B cell (primary cell): ENCODE measurements at regions not wholly inside any gene's neighbourhood (a gene's known extent, or its start where the extent isn't known, plus 50 kb on each side); places are given as distances from the start of the nearest gene placed in this dataset.

ENCODE experiments used
- ATAC-seq: fragments of 200-7000 bp; cut with Tn5 transposase; one replicate; pipeline ENCODE4 v1.10.0; 2021; ENCODE audit warnings: low read depth, mild to moderate bottlenecking, moderate number of reproducible peaks, moderate library complexity
- CTCF ChIA-PET: fragments of 350-600 bp; sonication (Branson Sonifier 250); formaldehyde crosslinking; loops from one replicate; lab custom pipeline; 2021; ENCODE audit warnings: antibody characterized with exemption, inconsistent platforms; lab: Charles Lee
- POLR2A ChIA-PET: fragments of 350-600 bp; sonication (Branson Sonifier 250); formaldehyde crosslinking; loops from one replicate; lab custom pipeline; 2021; ENCODE audit warnings: antibody characterized with exemption; lab: Charles Lee
- DNase-seq: peaks from one replicate; pipeline ENCODE4 v3.0.0; 2013
- H2AFZ ChIP-seq: 2 replicates; pipeline ENCODE4 v1.6.1; 2012; ENCODE audit warnings: mild to moderate bottlenecking, low read depth, low read length; ENCODE audit not compliant: insufficient read depth, poor library complexity, severe bottlenecking
- H3K27ac ChIP-seq, 2 donors: 1 replicate in 1 of 2; 2 replicates in 1 of 2; pipeline ENCODE4 v1.5.1; 2012 to 2013; ENCODE audit warnings: low read length in 2 of 2, mild to moderate bottlenecking in 2 of 2, moderate library complexity in 1 of 2
- H3K27me3 ChIP-seq, 4 experiments: fragments of 200-600 bp in 1 of 4; sonication (generic) in 1 of 4; replicated peaks in 1 of 4; 1 replicate in 2 of 4; 2 replicates in 2 of 4; pipeline versions ENCODE4 v1.6.1 to v1.7.0; 2013 to 2016; ENCODE audit warnings: low read length in 3 of 4, mild to moderate bottlenecking in 2 of 4, mixed read lengths in 1 of 4, moderate library complexity in 1 of 4; ENCODE audit not compliant: insufficient read depth in 4 of 4, control insufficient read depth in 3 of 4; ENCODE audit errors: control extremely low read depth in 1 of 4
- H3K36me3 ChIP-seq, 2 experiments: replicated peaks in 1 of 2; 1 replicate in 1 of 2; 2 replicates in 1 of 2; pipeline versions ENCODE4 v1.6.1 to v1.7.1; 2013; ENCODE audit warnings: low read length in 1 of 2; ENCODE audit not compliant: insufficient read depth in 2 of 2, control insufficient read depth in 1 of 2; ENCODE audit errors: control extremely low read depth in 1 of 2, extremely low read depth in 1 of 2
- H3K4me1 ChIP-seq, 2 donors: fragments of 200-600 bp in 1 of 2; sonication (generic) in 1 of 2; 1 replicate in 1 of 2; 2 replicates in 1 of 2; pipeline versions ENCODE4 v1.5.1 to v1.6.1; 2013 to 2017; ENCODE audit warnings: low read length in 2 of 2; ENCODE audit not compliant: control insufficient read depth in 2 of 2, insufficient read depth in 2 of 2
- H3K4me2 ChIP-seq: replicated peaks from 2 replicates; pipeline ENCODE3; 2012; ENCODE audit warnings: mild to moderate bottlenecking, low read depth, low read length; ENCODE audit not compliant: poor library complexity, severe bottlenecking
- H3K4me3 ChIP-seq, 5 experiments: fragments of 200-600 bp in 1 of 5; sonication (generic) in 1 of 5; 1 replicate in 3 of 5; 2 replicates in 2 of 5; pipeline versions ENCODE4 v1.5.1 to v1.7.0; 2011 to 2016; ENCODE audit warnings: low read length in 4 of 5, mild to moderate bottlenecking in 4 of 5, low read depth in 2 of 5, control low read depth in 1 of 5, moderate library complexity in 1 of 5; ENCODE audit not compliant: insufficient read depth in 1 of 5; ENCODE audit errors: control extremely low read depth in 1 of 5, extremely low read depth in 1 of 5
- H3K79me2 ChIP-seq: fragments of 200-600 bp; sonication (generic); one replicate; pipeline ENCODE4 v1.6.0; 2016; ENCODE audit warnings: low read length; ENCODE audit not compliant: control insufficient read depth, insufficient read depth
- H3K9ac ChIP-seq: fragments of 200-600 bp; sonication (generic); 2 replicates; pipeline ENCODE4 v1.6.1; 2017; ENCODE audit warnings: mild to moderate bottlenecking, low read length, moderate library complexity
- H3K9me3 ChIP-seq, 3 donors: one replicate each; pipeline versions ENCODE4 v1.6.1 to v1.7.1; 2013; ENCODE audit warnings: low read length in 2 of 3; ENCODE audit not compliant: control insufficient read depth in 2 of 3, insufficient read depth in 1 of 3; ENCODE audit errors: control extremely low read depth in 1 of 3
- H4K20me1 ChIP-seq: 2 replicates; pipeline ENCODE4 v1.6.0; 2012; ENCODE audit warnings: mild to moderate bottlenecking, low read length; ENCODE audit not compliant: insufficient read depth, control insufficient read depth, poor library complexity, severe bottlenecking
- H3K27ac Mint-ChIP-seq: one replicate; pipeline ENCODE4 v1.8.0; 2021; ENCODE audit warnings: mixed read lengths
- H3K27me3 Mint-ChIP-seq: one replicate; pipeline ENCODE4 v1.8.0; 2021; ENCODE audit warnings: mixed read lengths
- H3K4me1 Mint-ChIP-seq: one replicate; pipeline ENCODE4 v1.8.0; 2021; ENCODE audit warnings: mixed read lengths
- H3K4me3 Mint-ChIP-seq: one replicate; pipeline ENCODE4 v1.8.0; 2021; ENCODE audit warnings: mixed read lengths
- H3K9me3 Mint-ChIP-seq: one replicate; pipeline ENCODE4 v1.8.0; 2022; ENCODE audit warnings: mixed read lengths; ENCODE audit not compliant: insufficient read depth
- EZH2 ChIP-seq: IDR thresholded peaks from 2 replicates; pipeline ENCODE4 v1.6.1; 2012; ENCODE audit warnings: borderline replicate concordance, low read depth, mild to moderate bottlenecking, moderate library complexity, low read length; ENCODE audit not compliant: insufficient read depth, poor library complexity, severe bottlenecking
- WGBS: methylation state at CpG from one replicate; pipeline ENCODE4 v1.1.5; 2013; ENCODE audit warnings: missing lambda C conversion rate; ENCODE audit not compliant: insufficient coverage; 5-methylcytosine and 5-hydroxymethylcytosine counted together
- intact Hi-C: fragments of 100-400 bp; cut with micrococcal nuclease; formaldehyde crosslinking; loops from one replicate; pipeline ENCODE4 v1.10.0; 2022
- TF ChIP-seq, protein P1 (sequence below): fragments of 200-600 bp; IDR thresholded peaks from one replicate; pipeline ENCODE4 v1.8.0; 2022; ENCODE audit warnings: antibody characterized with exemption, mild to moderate bottlenecking

DNA sequence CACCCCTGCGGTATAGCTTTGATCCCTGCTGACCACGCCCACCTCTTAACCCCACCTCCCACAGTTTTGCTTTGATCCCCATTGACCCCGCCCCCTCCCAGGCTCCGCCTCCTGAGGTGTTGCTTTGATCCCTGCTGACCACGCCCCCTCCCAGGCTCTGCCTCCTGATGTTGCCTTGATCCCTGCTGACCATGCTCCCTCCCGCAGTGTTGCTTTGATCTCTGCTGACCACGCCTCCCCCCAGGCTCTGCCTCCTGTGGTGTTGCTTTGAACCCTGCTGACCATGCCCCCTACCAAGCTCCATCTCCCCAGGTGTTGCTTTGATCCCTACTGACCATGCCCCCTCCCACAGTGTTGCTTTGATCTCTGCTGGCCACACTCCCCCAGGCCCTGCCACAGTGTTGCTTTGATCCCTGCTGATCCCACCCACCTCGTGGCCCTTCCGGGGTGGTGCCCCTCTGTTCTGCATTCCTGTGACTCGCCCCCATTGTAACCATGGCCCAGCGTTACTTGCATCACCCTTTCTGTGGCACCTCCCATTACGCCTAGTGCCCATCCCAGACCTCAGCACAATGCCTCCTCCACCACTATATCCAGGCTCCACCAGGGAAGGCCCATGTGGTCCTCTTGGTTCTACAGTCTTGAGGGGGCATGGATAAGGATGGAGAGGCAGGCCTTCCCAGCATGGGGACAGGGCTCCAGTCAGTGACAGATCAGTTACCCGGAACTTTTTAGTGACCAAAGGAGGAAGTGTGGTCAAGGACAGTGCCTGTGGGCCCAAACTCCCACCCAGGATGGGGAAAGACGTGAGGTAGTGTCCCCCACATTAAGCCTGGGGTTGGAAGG is 70.8 kb downstream of the ADRA2C start:
- intact Hi-C loops = no loop called here
- Histone ChIP-seq H3K27ac (no peak overlapping the region), H3K9ac (no peak overlapping the region), H3K4me2 (no peak overlapping the region), H3K4me3 (no peak overlapping the region), H3K36me3 (no peaks in the 10 kb centered on the region), H3K4me1 (no peaks in the 10 kb centered on the region), H3K79me2 (no peaks in the 10 kb centered on the region), H4K20me1 (no peaks in the 10 kb centered on the region), H2AFZ (no peak overlapping the region), H3K27me3 (peaks cover 0 to 26% (median 0%) of the 10 kb centered on the region in 4 experiments), H3K9me3 (peaks cover 0 to 23% (median 0%) of the 10 kb centered on the region in 3 donors)
- ChIA-PET POLR2A (no interaction called here), CTCF (no interaction called here)
- 45% methylated on average over 14 of the region's 14 CpGs for WGBS
- no peaks in the 10 kb centered on the region for H3K9me3 Mint-ChIP-seq
- peaks cover 37% of the 10 kb centered on the region for H3K27me3 Mint-ChIP-seq
- no peak overlapping the region for H3K4me3 Mint-ChIP-seq
- DNase-seq = no peak
- H3K4me1 Mint-ChIP-seq = no peaks in the 10 kb centered on the region
- H3K27ac Mint-ChIP-seq = no peak overlapping the region
- TF ChIP-seq, protein P1, sequence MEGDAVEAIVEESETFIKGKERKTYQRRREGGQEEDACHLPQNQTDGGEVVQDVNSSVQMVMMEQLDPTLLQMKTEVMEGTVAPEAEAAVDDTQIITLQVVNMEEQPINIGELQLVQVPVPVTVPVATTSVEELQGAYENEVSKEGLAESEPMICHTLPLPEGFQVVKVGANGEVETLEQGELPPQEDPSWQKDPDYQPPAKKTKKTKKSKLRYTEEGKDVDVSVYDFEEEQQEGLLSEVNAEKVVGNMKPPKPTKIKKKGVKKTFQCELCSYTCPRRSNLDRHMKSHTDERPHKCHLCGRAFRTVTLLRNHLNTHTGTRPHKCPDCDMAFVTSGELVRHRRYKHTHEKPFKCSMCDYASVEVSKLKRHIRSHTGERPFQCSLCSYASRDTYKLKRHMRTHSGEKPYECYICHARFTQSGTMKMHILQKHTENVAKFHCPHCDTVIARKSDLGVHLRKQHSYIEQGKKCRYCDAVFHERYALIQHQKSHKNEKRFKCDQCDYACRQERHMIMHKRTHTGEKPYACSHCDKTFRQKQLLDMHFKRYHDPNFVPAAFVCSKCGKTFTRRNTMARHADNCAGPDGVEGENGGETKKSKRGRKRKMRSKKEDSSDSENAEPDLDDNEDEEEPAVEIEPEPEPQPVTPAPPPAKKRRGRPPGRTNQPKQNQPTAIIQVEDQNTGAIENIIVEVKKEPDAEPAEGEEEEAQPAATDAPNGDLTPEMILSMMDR = no peak
- no peak for TF ChIP-seq EZH2
- no peak for ATAC-seq
